B cell (primary cell): ENCODE measurements at regions not wholly inside any gene's neighbourhood (a gene's known extent, or its start where the extent isn't known, plus 50 kb on each side); places are given as distances from the start of the nearest gene placed in this dataset.

ENCODE experiments used
- ATAC-seq: fragments of 200-7000 bp; cut with Tn5 transposase; one replicate; pipeline ENCODE4 v1.10.0; 2021; ENCODE audit warnings: low read depth, mild to moderate bottlenecking, moderate number of reproducible peaks, moderate library complexity
- CTCF ChIA-PET: fragments of 350-600 bp; sonication (Branson Sonifier 250); formaldehyde crosslinking; loops from one replicate; lab custom pipeline; 2021; ENCODE audit warnings: antibody characterized with exemption, inconsistent platforms; lab: Charles Lee
- POLR2A ChIA-PET: fragments of 350-600 bp; sonication (Branson Sonifier 250); formaldehyde crosslinking; loops from one replicate; lab custom pipeline; 2021; ENCODE audit warnings: antibody characterized with exemption; lab: Charles Lee
- DNase-seq: peaks from one replicate; pipeline ENCODE4 v3.0.0; 2013
- H2AFZ ChIP-seq: 2 replicates; pipeline ENCODE4 v1.6.1; 2012; ENCODE audit warnings: mild to moderate bottlenecking, low read depth, low read length; ENCODE audit not compliant: insufficient read depth, poor library complexity, severe bottlenecking
- H3K27ac ChIP-seq, 2 donors: 1 replicate in 1 of 2; 2 replicates in 1 of 2; pipeline ENCODE4 v1.5.1; 2012 to 2013; ENCODE audit warnings: low read length in 2 of 2, mild to moderate bottlenecking in 2 of 2, moderate library complexity in 1 of 2
- H3K27me3 ChIP-seq, 4 experiments: fragments of 200-600 bp in 1 of 4; sonication (generic) in 1 of 4; replicated peaks in 1 of 4; 1 replicate in 2 of 4; 2 replicates in 2 of 4; pipeline versions ENCODE4 v1.6.1 to v1.7.0; 2013 to 2016; ENCODE audit warnings: low read length in 3 of 4, mild to moderate bottlenecking in 2 of 4, mixed read lengths in 1 of 4, moderate library complexity in 1 of 4; ENCODE audit not compliant: insufficient read depth in 4 of 4, control insufficient read depth in 3 of 4; ENCODE audit errors: control extremely low read depth in 1 of 4
- H3K36me3 ChIP-seq, 2 experiments: replicated peaks in 1 of 2; 1 replicate in 1 of 2; 2 replicates in 1 of 2; pipeline versions ENCODE4 v1.6.1 to v1.7.1; 2013; ENCODE audit warnings: low read length in 1 of 2; ENCODE audit not compliant: insufficient read depth in 2 of 2, control insufficient read depth in 1 of 2; ENCODE audit errors: control extremely low read depth in 1 of 2, extremely low read depth in 1 of 2
- H3K4me1 ChIP-seq, 2 donors: fragments of 200-600 bp in 1 of 2; sonication (generic) in 1 of 2; 1 replicate in 1 of 2; 2 replicates in 1 of 2; pipeline versions ENCODE4 v1.5.1 to v1.6.1; 2013 to 2017; ENCODE audit warnings: low read length in 2 of 2; ENCODE audit not compliant: control insufficient read depth in 2 of 2, insufficient read depth in 2 of 2
- H3K4me2 ChIP-seq: replicated peaks from 2 replicates; pipeline ENCODE3; 2012; ENCODE audit warnings: mild to moderate bottlenecking, low read depth, low read length; ENCODE audit not compliant: poor library complexity, severe bottlenecking
- H3K4me3 ChIP-seq, 5 experiments: fragments of 200-600 bp in 1 of 5; sonication (generic) in 1 of 5; 1 replicate in 3 of 5; 2 replicates in 2 of 5; pipeline versions ENCODE4 v1.5.1 to v1.7.0; 2011 to 2016; ENCODE audit warnings: low read length in 4 of 5, mild to moderate bottlenecking in 4 of 5, low read depth in 2 of 5, control low read depth in 1 of 5, moderate library complexity in 1 of 5; ENCODE audit not compliant: insufficient read depth in 1 of 5; ENCODE audit errors: control extremely low read depth in 1 of 5, extremely low read depth in 1 of 5
- H3K79me2 ChIP-seq: fragments of 200-600 bp; sonication (generic); one replicate; pipeline ENCODE4 v1.6.0; 2016; ENCODE audit warnings: low read length; ENCODE audit not compliant: control insufficient read depth, insufficient read depth
- H3K9ac ChIP-seq: fragments of 200-600 bp; sonication (generic); 2 replicates; pipeline ENCODE4 v1.6.1; 2017; ENCODE audit warnings: mild to moderate bottlenecking, low read length, moderate library complexity
- H3K9me3 ChIP-seq, 3 donors: one replicate each; pipeline versions ENCODE4 v1.6.1 to v1.7.1; 2013; ENCODE audit warnings: low read length in 2 of 3; ENCODE audit not compliant: control insufficient read depth in 2 of 3, insufficient read depth in 1 of 3; ENCODE audit errors: control extremely low read depth in 1 of 3
- H4K20me1 ChIP-seq: 2 replicates; pipeline ENCODE4 v1.6.0; 2012; ENCODE audit warnings: mild to moderate bottlenecking, low read length; ENCODE audit not compliant: insufficient read depth, control insufficient read depth, poor library complexity, severe bottlenecking
- H3K27ac Mint-ChIP-seq: one replicate; pipeline ENCODE4 v1.8.0; 2021; ENCODE audit warnings: mixed read lengths
- H3K27me3 Mint-ChIP-seq: one replicate; pipeline ENCODE4 v1.8.0; 2021; ENCODE audit warnings: mixed read lengths
- H3K4me1 Mint-ChIP-seq: one replicate; pipeline ENCODE4 v1.8.0; 2021; ENCODE audit warnings: mixed read lengths
- H3K4me3 Mint-ChIP-seq: one replicate; pipeline ENCODE4 v1.8.0; 2021; ENCODE audit warnings: mixed read lengths
- H3K9me3 Mint-ChIP-seq: one replicate; pipeline ENCODE4 v1.8.0; 2022; ENCODE audit warnings: mixed read lengths; ENCODE audit not compliant: insufficient read depth
- CTCF ChIP-seq: fragments of 200-600 bp; IDR thresholded peaks from one replicate; pipeline ENCODE4 v1.8.0; 2022; ENCODE audit warnings: antibody characterized with exemption, mild to moderate bottlenecking
- EZH2 ChIP-seq: IDR thresholded peaks from 2 replicates; pipeline ENCODE4 v1.6.1; 2012; ENCODE audit warnings: borderline replicate concordance, low read depth, mild to moderate bottlenecking, moderate library complexity, low read length; ENCODE audit not compliant: insufficient read depth, poor library complexity, severe bottlenecking
- WGBS: methylation state at CpG from one replicate; pipeline ENCODE4 v1.1.5; 2013; ENCODE audit warnings: missing lambda C conversion rate; ENCODE audit not compliant: insufficient coverage; 5-methylcytosine and 5-hydroxymethylcytosine counted together
- intact Hi-C: fragments of 100-400 bp; cut with micrococcal nuclease; formaldehyde crosslinking; loops from one replicate; pipeline ENCODE4 v1.10.0; 2022

- Mint-ChIP-seq H3K4me3 (no peak overlapping the region), H3K9me3 (no peaks in the 10 kb centered on the region), H3K4me1 (no peaks in the 10 kb centered on the region), H3K27ac (no peak overlapping the region), H3K27me3 (peaks cover 16% of the 10 kb centered on the region)
- ATAC-seq (no peak), DNase-seq (no peak)
- Histone ChIP-seq H3K4me2 (no peak overlapping the region), H3K36me3 (no peaks in the 10 kb centered on the region), H3K27me3 (peaks cover 0 to 3% (median 0%) of the 10 kb centered on the region in 4 experiments), H3K4me1 (no peaks in the 10 kb centered on the region), H3K9ac (no peak overlapping the region), H3K79me2 (no peaks in the 10 kb centered on the region), H3K27ac (no peak overlapping the region), H2AFZ (no peak overlapping the region), H3K9me3 (no peaks in the 10 kb centered on the region), H4K20me1 (no peaks in the 10 kb centered on the region), H3K4me3 (no peak overlapping the region)
- ChIA-PET CTCF (no interaction called here), POLR2A (no interaction called here)
- intact Hi-C loops, result no loop called here
- 60% methylated on average over 1 of the region's 3 CpGs for WGBS
- TF ChIP-seq EZH2 (no peak), CTCF (no peak)
Measured at GRCh38 chr2:45273412-45274249, 264.4 kb upstream of the SIX2 start.

- H3K79me2 ChIP-seq, result no peaks in the 10 kb centered on the region
- no peak overlapping the region for H3K4me2 ChIP-seq
- no peaks in the 10 kb centered on the region for H3K36me3 ChIP-seq
- TF ChIP-seq CTCF, result no peak
- H3K4me1 ChIP-seq, result no peaks in the 10 kb centered on the region
- ChIA-PET CTCF (no interaction called here), POLR2A (no interaction called here)
- H3K27me3 ChIP-seq, result peaks cover 0 to 3% (median 0%) of the 10 kb centered on the region in 4 experiments
- H3K27ac ChIP-seq, result no peak overlapping the region
- no peaks in the 10 kb centered on the region for H3K9me3 ChIP-seq
- Mint-ChIP-seq H3K27ac (no peak overlapping the region), H3K27me3 (peaks cover 22% of the 10 kb centered on the region), H3K4me3 (no peak overlapping the region), H3K9me3 (no peaks in the 10 kb centered on the region), H3K4me1 (no peaks in the 10 kb centered on the region)
- intact Hi-C loops, result no loop called here
- no peak overlapping the region for H2AFZ ChIP-seq
- no peaks in the 10 kb centered on the region for H4K20me1 ChIP-seq
- no peak for DNase-seq
- no peak for ATAC-seq
- no peak overlapping the region for H3K4me3 ChIP-seq
- no peak overlapping the region for H3K9ac ChIP-seq
- WGBS, result no CpG with 5 or more reads among the region's 2 CpGs
Measured at GRCh38 chr2:45272549-45273265, 263.5 kb upstream of the SIX2 start.
